SU-DHL-6 (cell line): ENCODE measurements at regions not wholly inside any gene's neighbourhood (a gene's known extent, or its start where the extent isn't known, plus 50 kb on each side); places are given as distances from the start of the nearest gene placed in this dataset.

Experiments
- EZH2phosphoT487 ChIP-seq: fragments of 200-600 bp; sonication (generic), shearing (Covaris generic); conservative IDR thresholded peaks from 2 replicates; pipeline ENCODE4 v1.6.1; 2018; ENCODE audit warnings: mild to moderate bottlenecking, antibody characterized with exemption, low read length, moderate library complexity, mixed read lengths
- TF ChIP-seq, protein P1 (sequence below): fragments of 200-600 bp; sonication (generic); IDR thresholded peaks from one replicate; pipeline ENCODE4 v1.5.1; 2017; ENCODE audit warnings: antibody characterized with exemption, mild to moderate bottlenecking, low read length, moderate library complexity; ENCODE audit not compliant: insufficient read depth, poor library complexity, severe bottlenecking

DNA sequence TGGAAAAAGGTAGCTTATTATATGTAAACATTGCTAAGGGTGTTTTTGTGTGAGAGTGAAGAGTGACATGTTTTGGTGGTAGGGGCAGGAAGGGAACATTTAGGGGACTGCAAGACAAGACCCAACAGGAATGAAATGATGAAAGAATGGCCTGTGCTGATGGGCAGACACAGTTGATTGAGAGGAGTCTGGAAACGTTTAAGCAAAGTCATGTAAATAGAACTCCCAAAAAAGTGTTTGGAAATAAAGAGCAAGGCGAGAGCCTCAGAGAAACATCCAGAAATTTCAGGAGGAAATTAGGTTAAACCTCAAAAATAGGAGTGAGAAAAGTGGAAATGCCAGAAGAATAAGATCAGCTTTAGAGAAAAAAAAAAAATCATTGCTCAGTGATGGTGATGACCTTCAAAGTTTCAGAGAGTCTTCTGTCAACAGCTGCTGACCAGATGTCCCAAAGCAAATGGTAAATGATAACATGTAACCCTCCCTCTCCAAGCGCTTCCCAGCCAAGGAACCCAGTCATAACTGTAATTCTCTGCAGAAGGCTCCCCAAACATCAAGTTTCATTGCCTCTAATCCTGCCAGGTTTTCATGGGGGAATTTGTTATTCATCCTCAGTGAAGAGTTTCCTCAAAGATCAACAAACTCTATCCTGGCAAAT lies 223.2 kb upstream of the FAR2 start:
- no peak for TF ChIP-seq EZH2phosphoT487
- TF ChIP-seq, protein P1, sequence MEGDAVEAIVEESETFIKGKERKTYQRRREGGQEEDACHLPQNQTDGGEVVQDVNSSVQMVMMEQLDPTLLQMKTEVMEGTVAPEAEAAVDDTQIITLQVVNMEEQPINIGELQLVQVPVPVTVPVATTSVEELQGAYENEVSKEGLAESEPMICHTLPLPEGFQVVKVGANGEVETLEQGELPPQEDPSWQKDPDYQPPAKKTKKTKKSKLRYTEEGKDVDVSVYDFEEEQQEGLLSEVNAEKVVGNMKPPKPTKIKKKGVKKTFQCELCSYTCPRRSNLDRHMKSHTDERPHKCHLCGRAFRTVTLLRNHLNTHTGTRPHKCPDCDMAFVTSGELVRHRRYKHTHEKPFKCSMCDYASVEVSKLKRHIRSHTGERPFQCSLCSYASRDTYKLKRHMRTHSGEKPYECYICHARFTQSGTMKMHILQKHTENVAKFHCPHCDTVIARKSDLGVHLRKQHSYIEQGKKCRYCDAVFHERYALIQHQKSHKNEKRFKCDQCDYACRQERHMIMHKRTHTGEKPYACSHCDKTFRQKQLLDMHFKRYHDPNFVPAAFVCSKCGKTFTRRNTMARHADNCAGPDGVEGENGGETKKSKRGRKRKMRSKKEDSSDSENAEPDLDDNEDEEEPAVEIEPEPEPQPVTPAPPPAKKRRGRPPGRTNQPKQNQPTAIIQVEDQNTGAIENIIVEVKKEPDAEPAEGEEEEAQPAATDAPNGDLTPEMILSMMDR = no peak
